NCI-H2227 (cell line): ENCODE measurements at regions not wholly inside any gene's neighbourhood (a gene's known extent, or its start where the extent isn't known, plus 50 kb on each side); places are given as distances from the start of the nearest gene placed in this dataset.

Source experiments
- DNase-seq: peaks from one replicate; lab custom pipeline; 2025; ENCODE audit not compliant: unreplicated experiment; lab: John Stamatoyannopoulos, UW

GRCh38 chr16:16780588-16780987, 401.6 kb downstream of the NPIPA7 start:
- no peak for DNase-seq

- DNase-seq, result no peak
Observed at GRCh38 chr16:16782153-16782552, 403.2 kb downstream of the NPIPA7 start.

- DNase-seq, result no peak
Observed at GRCh38 chr16:16788004-16788403, 409.1 kb downstream of the NPIPA7 start.

GRCh38 chr16:16790597-16790996, 411.7 kb downstream of the NPIPA7 start:
- DNase-seq, result no peak

- DNase-seq, result no peak
Observed at GRCh38 chr16:16791051-16791450, 412.1 kb downstream of the NPIPA7 start.

- no peak for DNase-seq
Observed at GRCh38 chr16:16797239-16797638, 418.3 kb downstream of the NPIPA7 start.

GRCh38 chr16:16798504-16798903, 419.6 kb downstream of the NPIPA7 start:
- no peak for DNase-seq

GRCh38 chr16:16805809-16806208, 426.9 kb downstream of the NPIPA7 start:
- DNase-seq, result no peak

GRCh38 chr16:16815641-16816040, 436.7 kb downstream of the NPIPA7 start:
- no peak for DNase-seq

- peak; percentile 37 for DNase-seq
Observed at GRCh38 chr16:16817196-16817595, 438.3 kb downstream of the NPIPA7 start.

GRCh38 chr16:16821261-16821660, 442.3 kb downstream of the NPIPA7 start:
- DNase-seq, result no peak

- no peak for DNase-seq
Observed at GRCh38 chr16:16828913-16829398, 450.0 kb downstream of the NPIPA7 start.

- no peak for DNase-seq
Observed at GRCh38 chr16:16830401-16830800, 451.5 kb downstream of the NPIPA7 start.

GRCh38 chr16:16830973-16831372, 452.0 kb downstream of the NPIPA7 start:
- no peak for DNase-seq

GRCh38 chr16:16833165-16833564, 454.2 kb downstream of the NPIPA7 start:
- no peak for DNase-seq

- no peak for DNase-seq
Observed at GRCh38 chr16:16850274-16850673, 471.3 kb downstream of the NPIPA7 start.

GRCh38 chr16:16857012-16857411, 478.1 kb downstream of the NPIPA7 start:
- no peak for DNase-seq

- no peak for DNase-seq
Observed at GRCh38 chr16:16857603-16858283, 478.8 kb downstream of the NPIPA7 start.

GRCh38 chr16:16861546-16861945, 482.6 kb downstream of the NPIPA7 start:
- peak; percentile 83 for DNase-seq

GRCh38 chr16:16863672-16864071, 484.7 kb downstream of the NPIPA7 start:
- DNase-seq, result no peak

- no peak for DNase-seq
Observed at GRCh38 chr16:16864536-16864935, 485.6 kb downstream of the NPIPA7 start.

- no peak for DNase-seq
Observed at GRCh38 chr16:16865374-16865773, 486.4 kb downstream of the NPIPA7 start.

GRCh38 chr16:16867973-16868372, 489.0 kb downstream of the NPIPA7 start:
- DNase-seq, result peak; percentile 45
